GM19043 (cell line): ENCODE measurements at regions not wholly inside any gene's neighbourhood (a gene's known extent, or its start where the extent isn't known, plus 50 kb on each side); places are given as distances from the start of the nearest gene placed in this dataset.
"Not testable (repeated sequence)": the region's sequence is repeated elsewhere in the genome, so short reads cannot be mapped to it uniquely, and the experiment has no call there.

Experiments used
- ATAC-seq: cut with Tn5 transposase; IDR thresholded peaks from one replicate; pipeline ENCODE4 v1.9.1; 2021; ENCODE audit warnings: low read depth; ENCODE audit not compliant: unreplicated experiment

GRCh38 chr9:81047280-81047679, 642.1 kb downstream of the TLE1 start:
- ATAC-seq = no peak

GRCh38 chr9:81045658-81046057, 643.7 kb downstream of the TLE1 start:
- no peak for ATAC-seq

- ATAC-seq = no peak
Observed at GRCh38 chr9:81037889-81038288, 651.5 kb downstream of the TLE1 start.

GRCh38 chr9:81035601-81036000, 653.7 kb downstream of the TLE1 start:
- ATAC-seq = no peak

- ATAC-seq = no peak
Observed at GRCh38 chr9:81035171-81035570, 654.2 kb downstream of the TLE1 start.

- no peak for ATAC-seq
Observed at GRCh38 chr9:81032831-81033230, 656.5 kb downstream of the TLE1 start.

GRCh38 chr9:81032030-81032572, 657.2 kb downstream of the TLE1 start:
- no peak for ATAC-seq

- ATAC-seq = no peak
Observed at GRCh38 chr9:81031422-81032029, 657.8 kb downstream of the TLE1 start.

- no peak for ATAC-seq
Observed at GRCh38 chr9:81030027-81030426, 659.3 kb downstream of the TLE1 start.

GRCh38 chr9:81028504-81028903, 660.8 kb downstream of the TLE1 start:
- ATAC-seq = no peak

- no peak for ATAC-seq
Observed at GRCh38 chr9:81022177-81022576, 667.2 kb downstream of the TLE1 start.

- not testable (repeated sequence) for ATAC-seq
Observed at GRCh38 chr9:81014945-81015344, 674.4 kb downstream of the TLE1 start.

- not testable (repeated sequence) for ATAC-seq
Observed at GRCh38 chr9:81013191-81013590, 676.2 kb downstream of the TLE1 start.

- no peak for ATAC-seq
Observed at GRCh38 chr9:81002906-81003305, 686.4 kb downstream of the TLE1 start.

- no peak for ATAC-seq
Observed at GRCh38 chr9:81002242-81002641, 687.1 kb downstream of the TLE1 start.

- no peak for ATAC-seq
Observed at GRCh38 chr9:80995759-80996158, 693.6 kb downstream of the TLE1 start.

- ATAC-seq = no peak
Observed at GRCh38 chr9:80994892-80995291, 694.5 kb downstream of the TLE1 start.

GRCh38 chr9:80985595-80985994, 703.8 kb downstream of the TLE1 start:
- not testable (repeated sequence) for ATAC-seq

GRCh38 chr9:80976403-80976802, 712.9 kb downstream of the TLE1 start:
- no peak for ATAC-seq

GRCh38 chr9:80970377-80970776, 719.0 kb downstream of the TLE1 start:
- ATAC-seq = not testable (repeated sequence)

GRCh38 chr9:80968611-80969010, 720.7 kb downstream of the TLE1 start:
- ATAC-seq = no peak

GRCh38 chr9:80964914-80965313, 724.4 kb downstream of the TLE1 start:
- no peak for ATAC-seq

GRCh38 chr9:80964374-80964773, 725.0 kb downstream of the TLE1 start:
- ATAC-seq = no peak
